ENCODE measurements at regions not wholly inside any gene's neighbourhood (a gene's known extent, or its start where the extent isn't known, plus 50 kb on each side); places are given as distances from the start of the nearest gene placed in this dataset.
"Not testable (repeated sequence)": the region's sequence is repeated elsewhere in the genome, so short reads cannot be mapped to it uniquely, and the experiment has no call there.

GRCh38 chr2:191476901-191477300, 201.0 kb upstream of the NABP1 start:
- no peak for DNase-seq (ENCODE audit: low spot score)

GRCh38 chr2:191478799-191479679, 198.9 kb upstream of the NABP1 start:
- DNase-seq (ENCODE audit: low spot score): peak; percentile 15

- DNase-seq (ENCODE audit: low spot score): no peak
These were observed 198.3 kb upstream of the NABP1 start for GRCh38 chr2:191479680-191480023.

GRCh38 chr2:191481305-191482070, 196.4 kb upstream of the NABP1 start:
- no peak for DNase-seq (ENCODE audit: low spot score)

- DNase-seq (ENCODE audit: low spot score): no peak
These were observed 194.8 kb upstream of the NABP1 start for GRCh38 chr2:191483117-191483516.

GRCh38 chr2:191486584-191487320, 191.2 kb upstream of the NABP1 start:
- DNase-seq (ENCODE audit: low spot score): peak; percentile 95

- no peak for DNase-seq (ENCODE audit: low spot score)
These were observed 189.8 kb upstream of the NABP1 start for GRCh38 chr2:191488135-191488534.

- no peak for DNase-seq (ENCODE audit: low spot score)
These were observed 188.8 kb upstream of the NABP1 start for GRCh38 chr2:191489177-191489576.

- no peak for DNase-seq (ENCODE audit: low spot score)
These were observed 181.1 kb upstream of the NABP1 start for GRCh38 chr2:191496838-191497237.

GRCh38 chr2:191497822-191498221, 180.1 kb upstream of the NABP1 start:
- no peak for DNase-seq (ENCODE audit: low spot score)

GRCh38 chr2:191499050-191499449, 178.9 kb upstream of the NABP1 start:
- DNase-seq (ENCODE audit: low spot score): no peak

GRCh38 chr2:191499874-191500565, 177.9 kb upstream of the NABP1 start:
- no peak for DNase-seq (ENCODE audit: low spot score)

- DNase-seq (ENCODE audit: low spot score): no peak
These were observed 177.4 kb upstream of the NABP1 start for GRCh38 chr2:191500566-191500883.

GRCh38 chr2:191500884-191501560, 176.9 kb upstream of the NABP1 start:
- DNase-seq (ENCODE audit: low spot score): no peak

GRCh38 chr2:191501561-191502168, 176.3 kb upstream of the NABP1 start:
- peak; percentile 59 for DNase-seq (ENCODE audit: low spot score)

GRCh38 chr2:191506515-191506914, 171.4 kb upstream of the NABP1 start:
- DNase-seq (ENCODE audit: low spot score): no peak

GRCh38 chr2:191507252-191507853, 170.6 kb upstream of the NABP1 start:
- not testable (repeated sequence) for DNase-seq (ENCODE audit: low spot score)

- DNase-seq (ENCODE audit: low spot score): no peak
These were observed 169.2 kb upstream of the NABP1 start for GRCh38 chr2:191508738-191509137.

- DNase-seq (ENCODE audit: low spot score): no peak
These were observed 165.6 kb upstream of the NABP1 start for GRCh38 chr2:191512216-191512835.

- no peak for DNase-seq (ENCODE audit: low spot score)
These were observed 165.1 kb upstream of the NABP1 start for GRCh38 chr2:191512874-191513273.
